ENCODE measurements at regions not wholly inside any gene's neighbourhood (a gene's known extent, or its start where the extent isn't known, plus 50 kb on each side); places are given as distances from the start of the nearest gene placed in this dataset.
"Not testable (repeated sequence)": the region's sequence is repeated elsewhere in the genome, so short reads cannot be mapped to it uniquely, and the experiment has no call there.

- Mint-ChIP-seq H3K4me1 (no peaks in the 10 kb centered on the region), H3K27me3 (ENCODE audit: low read depth) (no peaks in the 10 kb centered on the region), H3K27ac (no peak overlapping the region), H3K4me3 (no peak overlapping the region), H3K36me3 (no peaks in the 10 kb centered on the region), H3K9me3 (peaks cover 5% of the 10 kb centered on the region)
- DNase-seq (ENCODE audit: low spot score in 2 of 2, unreplicated experiment in 2 of 2): no peak
- TF ChIP-seq CTCF (IDR thresholded peaks at IDR 0.05; ENCODE audit: unreplicated experiment): no peak
These were observed 309.7 kb downstream of the GUCY2F start for GRCh38 chrX:109172091-109172602.

GRCh38 chrX:109155161-109155560 is 326.7 kb downstream of the GUCY2F start:
- Mint-ChIP-seq H3K36me3 (no peaks in the 10 kb centered on the region), H3K4me1 (no peaks in the 10 kb centered on the region), H3K4me3 (no peak overlapping the region), H3K27ac (no peak overlapping the region), H3K9me3 (peaks cover 51% of the 10 kb centered on the region), H3K27me3 (ENCODE audit: low read depth) (no peaks in the 10 kb centered on the region)
- no peak for TF ChIP-seq CTCF (IDR thresholded peaks at IDR 0.05; ENCODE audit: unreplicated experiment)
- no peak for DNase-seq (ENCODE audit: low spot score in 2 of 2, unreplicated experiment in 2 of 2)

- not testable (repeated sequence) for H3K36me3 Mint-ChIP-seq; DNase-seq (ENCODE audit: low spot score in 2 of 2, unreplicated experiment in 2 of 2); H3K4me3 Mint-ChIP-seq; H3K4me1 Mint-ChIP-seq; H3K27ac Mint-ChIP-seq; H3K27me3 Mint-ChIP-seq (ENCODE audit: low read depth)
- peaks cover 65% of the 10 kb centered on the region for H3K9me3 Mint-ChIP-seq
These were observed 337.7 kb downstream of the GUCY2F start for GRCh38 chrX:109144173-109144572.

- TF ChIP-seq CTCF (IDR thresholded peaks at IDR 0.05; ENCODE audit: unreplicated experiment): no peak
- Mint-ChIP-seq H3K4me1 (no peaks in the 10 kb centered on the region), H3K9me3 (peaks cover 79% of the 10 kb centered on the region), H3K27me3 (ENCODE audit: low read depth) (no peaks in the 10 kb centered on the region), H3K27ac (no peak overlapping the region), H3K4me3 (no peak overlapping the region), H3K36me3 (peaks cover 4% of the 10 kb centered on the region)
- DNase-seq (ENCODE audit: low spot score in 2 of 2, unreplicated experiment in 2 of 2): no peak
These were observed 341.4 kb downstream of the GUCY2F start for GRCh38 chrX:109140463-109140862.

- H3K27me3 Mint-ChIP-seq (ENCODE audit: low read depth): no peaks in the 10 kb centered on the region
- H3K9me3 Mint-ChIP-seq: peaks cover 50% of the 10 kb centered on the region
- peaks cover 5% of the 10 kb centered on the region for H3K4me1 Mint-ChIP-seq
- DNase-seq (ENCODE audit: low spot score in 2 of 2, unreplicated experiment in 2 of 2): no peak
- TF ChIP-seq CTCF (IDR thresholded peaks at IDR 0.05; ENCODE audit: unreplicated experiment): no peak
- no peak overlapping the region for H3K4me3 Mint-ChIP-seq
- H3K27ac Mint-ChIP-seq: no peak overlapping the region
- H3K36me3 Mint-ChIP-seq: peaks cover 1% of the 10 kb centered on the region
These were observed 347.1 kb downstream of the GUCY2F start for GRCh38 chrX:109134777-109135176.

- no peak overlapping the region for H3K4me3 Mint-ChIP-seq
- no peaks in the 10 kb centered on the region for H3K9me3 Mint-ChIP-seq
- H3K4me1 Mint-ChIP-seq: no peaks in the 10 kb centered on the region
- no peak for TF ChIP-seq CTCF (IDR thresholded peaks at IDR 0.05; ENCODE audit: unreplicated experiment)
- no peaks in the 10 kb centered on the region for H3K36me3 Mint-ChIP-seq
- H3K27ac Mint-ChIP-seq: no peak overlapping the region
- no peak for DNase-seq (ENCODE audit: low spot score in 2 of 2, unreplicated experiment in 2 of 2)
- H3K27me3 Mint-ChIP-seq (ENCODE audit: low read depth): no peaks in the 10 kb centered on the region
These were observed 356.6 kb downstream of the GUCY2F start for GRCh38 chrX:109125304-109125703.

Measured in mesothelial cell of epicardium (in vitro differentiated cells).